Activated CD4-positive, CD25-positive, alpha-beta regulatory T cell treated with anti-CD3 and anti-CD28 coated beads, Interleukin-2, amount 50 U/mL, for 16 hours (primary cell): ENCODE measurements at regions not wholly inside any gene's neighbourhood (a gene's known extent, or its start where the extent isn't known, plus 50 kb on each side); places are given as distances from the start of the nearest gene placed in this dataset.

Experiments used
- DNase-seq: peaks from one replicate; pipeline ENCODE4 v3.0.0-alpha.2; 2020; ENCODE audit warnings: low read depth, low spot score

- DNase-seq, result no peak
These were observed 93.4 kb downstream of the TENT4A start for GRCh38 chr5:6806668-6807067.

- DNase-seq, result no peak
These were observed 95.2 kb downstream of the TENT4A start for GRCh38 chr5:6808462-6808861.

GRCh38 chr5:6810641-6811405 lies 97.6 kb downstream of the TENT4A start:
- no peak for DNase-seq

- DNase-seq, result no peak
These were observed 98.9 kb downstream of the TENT4A start for GRCh38 chr5:6812091-6812490.

- no peak for DNase-seq
These were observed 99.8 kb downstream of the TENT4A start for GRCh38 chr5:6812800-6813731.

- no peak for DNase-seq
These were observed 101.6 kb downstream of the TENT4A start for GRCh38 chr5:6814816-6815215.

- DNase-seq, result no peak
These were observed 105.6 kb downstream of the TENT4A start for GRCh38 chr5:6818594-6819511.

GRCh38 chr5:6819521-6819920 lies 106.3 kb downstream of the TENT4A start:
- no peak for DNase-seq

- peak; percentile 32 for DNase-seq
These were observed 107.7 kb downstream of the TENT4A start for GRCh38 chr5:6820851-6821479.

GRCh38 chr5:6822068-6822467 lies 108.8 kb downstream of the TENT4A start:
- DNase-seq, result no peak

- no peak for DNase-seq
These were observed 109.5 kb downstream of the TENT4A start for GRCh38 chr5:6822556-6823343.

- no peak for DNase-seq
These were observed 110.8 kb downstream of the TENT4A start for GRCh38 chr5:6823996-6824395.

- no peak for DNase-seq
These were observed 112.5 kb downstream of the TENT4A start for GRCh38 chr5:6825678-6826244.

- DNase-seq, result no peak
These were observed 113.5 kb downstream of the TENT4A start for GRCh38 chr5:6826756-6827155.

GRCh38 chr5:6827526-6828219 lies 114.4 kb downstream of the TENT4A start:
- peak; percentile 13 for DNase-seq

- DNase-seq, result peak; percentile 16
These were observed 116.0 kb downstream of the TENT4A start for GRCh38 chr5:6829150-6829784.

GRCh38 chr5:6830643-6831239 lies 117.5 kb downstream of the TENT4A start:
- DNase-seq, result no peak
